CD14-positive monocyte (primary cell): ENCODE measurements at regions not wholly inside any gene's neighbourhood (a gene's known extent, or its start where the extent isn't known, plus 50 kb on each side); places are given as distances from the start of the nearest gene placed in this dataset.

Experiments used
- DNase-seq, 3 donors: peaks; one replicate each; pipeline ENCODE4 v3.0.0-alpha.2; 2011 to 2022
- H2AFZ ChIP-seq: 2 replicates; pipeline ENCODE4 v1.6.0; 2012; ENCODE audit warnings: mild to moderate bottlenecking, low read depth, low read length, inconsistent platforms; ENCODE audit not compliant: insufficient read depth, poor library complexity, severe bottlenecking
- H3K27ac ChIP-seq, 2 donors: 1 replicate in 1 of 2; 2 replicates in 1 of 2; pipeline ENCODE4 v1.5.1; 2012 to 2013; ENCODE audit warnings: low read length in 2 of 2, control low read depth in 1 of 2, inconsistent platforms in 1 of 2, low read depth in 1 of 2, mild to moderate bottlenecking in 1 of 2
- H3K27me3 ChIP-seq, 2 donors: one replicate each; pipeline versions ENCODE4 v1.6.0 to v1.6.1; 2011 to 2013; ENCODE audit warnings: low read length in 2 of 2; ENCODE audit not compliant: control insufficient read depth in 2 of 2, insufficient read depth in 2 of 2
- H3K36me3 ChIP-seq, 2 donors: replicated peaks in 1 of 2; 1 replicate in 1 of 2; 2 replicates in 1 of 2; pipeline versions ENCODE4 v1.5.1 to v1.6.1; 2012 to 2013; ENCODE audit warnings: low read length in 2 of 2, control low read depth in 1 of 2, inconsistent platforms in 1 of 2, mild to moderate bottlenecking in 1 of 2; ENCODE audit not compliant: insufficient read depth in 2 of 2, control insufficient read depth in 1 of 2
- H3K4me1 ChIP-seq, 2 donors: 1 replicate in 1 of 2; 2 replicates in 1 of 2; pipeline versions ENCODE4 v1.5.1 to v1.6.1; 2012 to 2013; ENCODE audit warnings: low read length in 2 of 2, control low read depth in 1 of 2, inconsistent platforms in 1 of 2, mild to moderate bottlenecking in 1 of 2, moderate library complexity in 1 of 2; ENCODE audit not compliant: insufficient read depth in 2 of 2, control insufficient read depth in 1 of 2
- H3K4me2 ChIP-seq: replicated peaks from 2 replicates; pipeline ENCODE3; 2012; ENCODE audit warnings: low read length, moderate library complexity, mild to moderate bottlenecking; ENCODE audit not compliant: poor library complexity, severe bottlenecking; ENCODE audit errors: extremely low read depth
- H3K4me3 ChIP-seq, 3 experiments: fragments of 200-600 bp in 1 of 3; sonication (generic) in 1 of 3; replicated peaks in 1 of 3; 1 replicate in 2 of 3; 2 replicates in 1 of 3; pipeline ENCODE4 v1.5.1; 2011 to 2013; ENCODE audit warnings: low read length in 3 of 3, mild to moderate bottlenecking in 3 of 3, control low read depth in 2 of 3, low read depth in 2 of 3, inconsistent platforms in 1 of 3, moderate library complexity in 1 of 3
- H3K79me2 ChIP-seq: 2 replicates; pipeline ENCODE4 v1.6.0; 2012; ENCODE audit warnings: mild to moderate bottlenecking, control low read depth, inconsistent platforms, low read length, moderate library complexity; ENCODE audit not compliant: insufficient read depth
- H3K9ac ChIP-seq: 2 replicates; pipeline ENCODE4 v1.6.0; 2017; ENCODE audit warnings: low read length, mild to moderate bottlenecking; ENCODE audit not compliant: insufficient read depth, poor library complexity, severe bottlenecking
- H3K9me3 ChIP-seq, 2 donors: replicated peaks in 1 of 2; 1 replicate in 1 of 2; 2 replicates in 1 of 2; pipeline versions ENCODE4 v1.5.1 to v1.6.1; 2012 to 2013; ENCODE audit warnings: low read length in 2 of 2, control low read depth in 1 of 2; ENCODE audit not compliant: control insufficient read depth in 1 of 2, insufficient read depth in 1 of 2
- H4K20me1 ChIP-seq: 2 replicates; pipeline ENCODE4 v1.6.0; 2012; ENCODE audit warnings: mild to moderate bottlenecking, low read length, control low read depth, moderate library complexity; ENCODE audit not compliant: insufficient read depth
- H3K27ac Mint-ChIP-seq, 7 donors: one replicate each; pipeline ENCODE4 v1.8.0; 2020; ENCODE audit warnings: mild to moderate bottlenecking in 7 of 7, mixed read lengths in 7 of 7, moderate library complexity in 6 of 7, inconsistent platforms in 2 of 7
- H3K27me3 Mint-ChIP-seq, 3 donors: one replicate each; pipeline ENCODE4 v1.8.0; 2021 to 2022; ENCODE audit warnings: low read depth in 3 of 3, mild to moderate bottlenecking in 3 of 3, mixed read lengths in 3 of 3, moderate library complexity in 3 of 3, inconsistent platforms in 1 of 3
- H3K36me3 Mint-ChIP-seq, 2 donors: one replicate each; pipeline ENCODE4 v1.8.0; 2020; ENCODE audit warnings: mixed read lengths in 2 of 2, inconsistent platforms in 1 of 2, mild to moderate bottlenecking in 1 of 2
- H3K4me1 Mint-ChIP-seq: one replicate; pipeline ENCODE4 v1.8.0; 2020; ENCODE audit warnings: mild to moderate bottlenecking, mixed read lengths
- H3K4me3 Mint-ChIP-seq, 2 donors: one replicate each; pipeline ENCODE4 v1.8.0; 2020; ENCODE audit warnings: mild to moderate bottlenecking in 2 of 2, mixed read lengths in 2 of 2, moderate library complexity in 1 of 2
- H3K9me3 Mint-ChIP-seq, 7 donors: one replicate each; pipeline ENCODE4 v1.8.0; 2020 to 2022; ENCODE audit warnings: mixed read lengths in 7 of 7, mild to moderate bottlenecking in 6 of 7, moderate library complexity in 6 of 7, inconsistent platforms in 2 of 7
- WGBS: methylation state at CpG from one replicate; pipeline ENCODE4 v1.1.5; 2013; ENCODE audit warnings: missing lambda C conversion rate; ENCODE audit not compliant: insufficient coverage; 5-methylcytosine and 5-hydroxymethylcytosine counted together
- intact Hi-C, 2 donors: fragments of 100-400 bp; cut with micrococcal nuclease; formaldehyde crosslinking; loops; one replicate each; pipeline versions ENCODE4 v1.15.0 to v1.15.1; 2023
- TF ChIP-seq, protein P1 (sequence below): fragments of 200-600 bp; IDR thresholded peaks from one replicate; pipeline ENCODE4 v1.8.0; 2022; ENCODE audit warnings: antibody characterized with exemption, mild to moderate bottlenecking

DNA sequence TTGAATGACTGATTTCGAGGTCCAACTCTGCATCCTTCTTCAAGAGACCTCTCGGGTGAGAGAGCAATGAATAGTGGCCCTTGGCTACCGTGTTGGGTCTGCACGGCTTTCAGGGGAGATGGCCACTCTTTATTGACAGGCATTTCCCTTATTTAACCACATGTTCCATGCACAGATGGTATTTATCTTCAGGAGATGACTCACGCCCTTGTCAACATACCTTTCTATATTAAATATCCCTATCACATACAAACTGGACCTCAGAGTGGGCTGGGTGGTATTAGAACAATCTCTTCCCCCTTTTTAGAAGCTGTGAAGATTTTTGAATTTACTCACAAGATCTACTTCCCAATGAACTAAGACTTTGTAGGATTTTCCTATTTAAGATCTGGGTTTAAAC, 109.6 kb upstream of the CDC42EP3 start:
- H3K27me3 Mint-ChIP-seq, result no peaks in the 10 kb centered on the region
- peaks cover 0 to 3% (median 0%) of the 10 kb centered on the region in 7 donors for H3K9me3 Mint-ChIP-seq
- H3K36me3 Mint-ChIP-seq, result peaks cover 0 to 2% of the 10 kb centered on the region in 2 donors
- no peak overlapping the region for H3K4me3 Mint-ChIP-seq
- H3K9me3 ChIP-seq, result no peaks in the 10 kb centered on the region
- 86% methylated on average over 4 of the region's 5 CpGs for WGBS
- TF ChIP-seq, protein P1, sequence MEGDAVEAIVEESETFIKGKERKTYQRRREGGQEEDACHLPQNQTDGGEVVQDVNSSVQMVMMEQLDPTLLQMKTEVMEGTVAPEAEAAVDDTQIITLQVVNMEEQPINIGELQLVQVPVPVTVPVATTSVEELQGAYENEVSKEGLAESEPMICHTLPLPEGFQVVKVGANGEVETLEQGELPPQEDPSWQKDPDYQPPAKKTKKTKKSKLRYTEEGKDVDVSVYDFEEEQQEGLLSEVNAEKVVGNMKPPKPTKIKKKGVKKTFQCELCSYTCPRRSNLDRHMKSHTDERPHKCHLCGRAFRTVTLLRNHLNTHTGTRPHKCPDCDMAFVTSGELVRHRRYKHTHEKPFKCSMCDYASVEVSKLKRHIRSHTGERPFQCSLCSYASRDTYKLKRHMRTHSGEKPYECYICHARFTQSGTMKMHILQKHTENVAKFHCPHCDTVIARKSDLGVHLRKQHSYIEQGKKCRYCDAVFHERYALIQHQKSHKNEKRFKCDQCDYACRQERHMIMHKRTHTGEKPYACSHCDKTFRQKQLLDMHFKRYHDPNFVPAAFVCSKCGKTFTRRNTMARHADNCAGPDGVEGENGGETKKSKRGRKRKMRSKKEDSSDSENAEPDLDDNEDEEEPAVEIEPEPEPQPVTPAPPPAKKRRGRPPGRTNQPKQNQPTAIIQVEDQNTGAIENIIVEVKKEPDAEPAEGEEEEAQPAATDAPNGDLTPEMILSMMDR, result no peak
- H3K4me2 ChIP-seq, result no peak overlapping the region
- peaks cover 15% of the 10 kb centered on the region for H3K4me1 Mint-ChIP-seq
- no peaks in the 10 kb centered on the region for H3K27me3 ChIP-seq
- no peak overlapping the region for H3K4me3 ChIP-seq
- no peak for DNase-seq
- H3K27ac Mint-ChIP-seq, result no peak overlapping the region
- H3K36me3 ChIP-seq, result no peaks in the 10 kb centered on the region
- H3K9ac ChIP-seq, result no peak overlapping the region
- H3K4me1 ChIP-seq, result no peaks in the 10 kb centered on the region
- no peaks in the 10 kb centered on the region for H3K79me2 ChIP-seq
- H4K20me1 ChIP-seq, result no peaks in the 10 kb centered on the region
- intact Hi-C loops, result no loop called here
- H3K27ac ChIP-seq, result no peak overlapping the region
- H2AFZ ChIP-seq, result no peak overlapping the region

DNA sequence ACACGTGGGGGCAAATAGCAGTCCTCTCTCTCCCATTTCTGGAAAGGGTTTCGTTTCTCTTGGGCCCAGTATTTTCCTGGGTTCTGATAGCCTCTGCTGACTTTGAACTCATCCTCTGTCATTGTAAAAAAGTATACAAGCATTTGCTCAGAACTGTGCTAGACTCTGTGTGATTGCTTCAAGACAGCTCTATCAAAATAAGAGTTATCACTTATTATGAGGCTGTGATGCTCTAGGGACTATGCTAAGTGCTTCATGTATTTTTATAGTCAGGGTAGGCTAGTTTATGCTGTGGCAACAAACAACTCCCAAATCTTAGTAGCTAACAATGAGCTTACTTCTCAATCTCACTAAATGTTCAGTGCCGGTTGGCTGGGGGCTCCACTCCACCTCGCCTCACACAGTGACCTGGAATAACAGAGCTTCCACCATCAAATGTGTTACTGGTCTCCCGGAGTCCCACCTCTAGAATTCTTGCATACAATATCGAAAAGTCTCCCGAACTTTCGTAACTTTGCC, 110.8 kb upstream of the CDC42EP3 start:
- TF ChIP-seq, protein P1, result no peak
- no peak overlapping the region for H3K27ac Mint-ChIP-seq
- Histone ChIP-seq H3K4me1 (no peaks in the 10 kb centered on the region), H3K27me3 (no peaks in the 10 kb centered on the region), H3K4me3 (no peak overlapping the region), H3K79me2 (no peaks in the 10 kb centered on the region), H2AFZ (no peak overlapping the region), H3K4me2 (no peak overlapping the region), H3K36me3 (no peaks in the 10 kb centered on the region), H3K27ac (no peak overlapping the region), H3K9ac (no peak overlapping the region), H3K9me3 (peaks cover 5% of the 10 kb centered on the region in 2 donors), H4K20me1 (no peaks in the 10 kb centered on the region)
- intact Hi-C loops, result no loop called here
- peaks cover 6% of the 10 kb centered on the region for H3K4me1 Mint-ChIP-seq
- H3K4me3 Mint-ChIP-seq, result no peak overlapping the region
- H3K9me3 Mint-ChIP-seq, result peaks cover 2 to 6% (median 4%) of the 10 kb centered on the region in 7 donors
- peaks cover 2% of the 10 kb centered on the region in 2 donors for H3K36me3 Mint-ChIP-seq
- no peaks in the 10 kb centered on the region for H3K27me3 Mint-ChIP-seq
- DNase-seq, result no peak
- 97% methylated on average over 3 of the region's 8 CpGs for WGBS
